ENCODE measurements at regions not wholly inside any gene's neighbourhood (a gene's known extent, or its start where the extent isn't known, plus 50 kb on each side); places are given as distances from the start of the nearest gene placed in this dataset.
A peak's percentile ranks its signal among the peaks of the same experiment; 100 is the strongest.

- no peak for DNase-seq
These were observed 80.2 kb upstream of the ACP3 start for GRCh38 chr3:132236701-132237651.

GRCh38 chr3:132237652-132238032 lies 79.6 kb upstream of the ACP3 start:
- DNase-seq, result no peak

- DNase-seq, result no peak
These were observed 77.6 kb upstream of the ACP3 start for GRCh38 chr3:132239587-132239986.

GRCh38 chr3:132241776-132242514 lies 75.3 kb upstream of the ACP3 start:
- no peak for DNase-seq

GRCh38 chr3:132242790-132243189 lies 74.4 kb upstream of the ACP3 start:
- DNase-seq, result no peak

- no peak for DNase-seq
These were observed 71.6 kb upstream of the ACP3 start for GRCh38 chr3:132245552-132246142.

- DNase-seq, result no peak
These were observed 71.0 kb upstream of the ACP3 start for GRCh38 chr3:132246212-132246611.

GRCh38 chr3:132247211-132247610 lies 70.0 kb upstream of the ACP3 start:
- DNase-seq, result no peak

- no peak for DNase-seq
These were observed 68.7 kb upstream of the ACP3 start for GRCh38 chr3:132248490-132248889.

- peak; percentile 72 for DNase-seq
These were observed 63.8 kb upstream of the ACP3 start for GRCh38 chr3:132253262-132253878.

GRCh38 chr3:132254076-132254755 lies 63.0 kb upstream of the ACP3 start:
- DNase-seq, result no peak

- no peak for DNase-seq
These were observed 62.0 kb upstream of the ACP3 start for GRCh38 chr3:132255041-132255745.

GRCh38 chr3:132256989-132257388 lies 60.2 kb upstream of the ACP3 start:
- peak; percentile 50 for DNase-seq

- no peak for DNase-seq
These were observed 55.7 kb upstream of the ACP3 start for GRCh38 chr3:132261506-132261905.

- no peak for DNase-seq
These were observed 54.9 kb upstream of the ACP3 start for GRCh38 chr3:132262305-132262704.

GRCh38 chr3:132262956-132263355 lies 54.3 kb upstream of the ACP3 start:
- DNase-seq, result no peak

- DNase-seq, result no peak
These were observed 52.2 kb upstream of the ACP3 start for GRCh38 chr3:132265028-132265427.

- DNase-seq, result no peak
These were observed 51.7 kb upstream of the ACP3 start for GRCh38 chr3:132265488-132265887.

GRCh38 chr3:132267391-132267993 lies 49.7 kb upstream of the ACP3 start:
- no peak for DNase-seq

Data from left kidney (tissue), 1 donor.